Left renal pelvis (tissue), 4 donors: ENCODE measurements at regions not wholly inside any gene's neighbourhood (a gene's known extent, or its start where the extent isn't known, plus 50 kb on each side); places are given as distances from the start of the nearest gene placed in this dataset.

Experiments used
- DNase-seq, 4 donors: peaks; one replicate each; pipeline ENCODE4 v3.0.0-alpha.2; 2013; ENCODE audit warnings: low read depth in 4 of 4, low spot score in 3 of 4

GRCh38 chr14:89630101-89630829 lies 213.2 kb upstream of the FOXN3 start:
- no peak for DNase-seq

GRCh38 chr14:89629383-89629782 lies 212.3 kb upstream of the FOXN3 start:
- no peak for DNase-seq

GRCh38 chr14:89628521-89628920 lies 211.5 kb upstream of the FOXN3 start:
- no peak for DNase-seq

GRCh38 chr14:89626233-89626806 lies 209.3 kb upstream of the FOXN3 start:
- DNase-seq, result no peak

GRCh38 chr14:89625731-89626232 lies 208.7 kb upstream of the FOXN3 start:
- no peak for DNase-seq

- no peak for DNase-seq
Observed at GRCh38 chr14:89625244-89625713, 208.2 kb upstream of the FOXN3 start.

GRCh38 chr14:89624500-89625156 lies 207.6 kb upstream of the FOXN3 start:
- no peak for DNase-seq

- no peak for DNase-seq
Observed at GRCh38 chr14:89621791-89622638, 205.0 kb upstream of the FOXN3 start.

GRCh38 chr14:89621009-89621421 lies 204.0 kb upstream of the FOXN3 start:
- DNase-seq, result no peak

- DNase-seq, result no peak
Observed at GRCh38 chr14:89620436-89620835, 203.4 kb upstream of the FOXN3 start.

GRCh38 chr14:89619596-89619995 lies 202.6 kb upstream of the FOXN3 start:
- DNase-seq, result no peak

- DNase-seq, result peak in 1 of 4 donors; percentile 64
Observed at GRCh38 chr14:89618811-89619551, 201.9 kb upstream of the FOXN3 start.

GRCh38 chr14:89618330-89618708 lies 201.3 kb upstream of the FOXN3 start:
- DNase-seq, result no peak

GRCh38 chr14:89617481-89618329 lies 200.7 kb upstream of the FOXN3 start:
- DNase-seq, result no peak

- DNase-seq, result no peak
Observed at GRCh38 chr14:89616852-89617341, 199.9 kb upstream of the FOXN3 start.

GRCh38 chr14:89616425-89616824 lies 199.4 kb upstream of the FOXN3 start:
- no peak for DNase-seq

GRCh38 chr14:89615421-89615820 lies 198.4 kb upstream of the FOXN3 start:
- DNase-seq, result no peak

- no peak for DNase-seq
Observed at GRCh38 chr14:89614009-89614691, 197.1 kb upstream of the FOXN3 start.
